Stimulated activated CD4-positive, alpha-beta T cell treated with anti-CD3 and anti-CD28 coated beads, Interleukin-15, amount 100 ng/mL, for 48 hours (primary cell): ENCODE measurements at regions not wholly inside any gene's neighbourhood (a gene's known extent, or its start where the extent isn't known, plus 50 kb on each side); places are given as distances from the start of the nearest gene placed in this dataset.

Source experiments
- DNase-seq, 2 donors: peaks; one replicate each; pipeline ENCODE4 v3.0.0-alpha.2; 2020; ENCODE audit warnings: low read depth in 2 of 2

DNA sequence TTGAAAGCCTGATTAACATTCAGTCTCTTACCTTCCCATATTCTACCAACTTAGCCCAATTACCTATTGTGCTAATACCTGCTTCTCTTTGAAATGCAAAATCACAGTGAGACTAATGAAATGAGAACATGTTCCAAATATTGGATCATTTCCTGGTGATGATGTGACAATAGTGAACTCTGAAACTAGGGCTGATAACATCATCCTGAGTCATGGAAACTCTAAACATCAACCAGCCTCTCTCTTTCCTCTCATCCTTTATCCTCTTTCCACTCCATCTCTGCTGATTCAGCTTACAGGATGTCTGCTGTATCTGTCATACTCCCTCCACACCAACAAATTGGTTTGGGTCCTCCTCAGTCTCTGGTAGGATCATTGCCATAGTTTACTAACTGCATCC is 98.8 kb upstream of the NCKAP5 start:
- no peak for DNase-seq

DNA sequence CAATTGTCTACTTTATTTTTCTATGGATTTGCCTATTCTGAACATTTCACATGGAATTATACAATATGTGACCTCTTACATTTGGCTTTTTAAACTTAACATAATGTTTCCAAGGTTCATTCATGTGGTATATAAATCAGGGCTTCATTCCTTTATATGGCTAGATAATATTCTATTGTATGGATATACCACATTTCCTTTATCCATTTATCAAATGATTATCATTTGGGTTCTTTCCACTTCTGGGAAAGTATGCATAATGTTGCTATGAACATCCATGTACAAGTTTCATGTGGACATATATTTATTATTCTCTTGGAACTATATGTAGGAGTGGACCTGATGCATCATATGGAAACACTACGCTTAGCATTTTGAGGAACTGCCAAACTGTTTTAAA is 99.7 kb upstream of the NCKAP5 start:
- no peak for DNase-seq

DNA sequence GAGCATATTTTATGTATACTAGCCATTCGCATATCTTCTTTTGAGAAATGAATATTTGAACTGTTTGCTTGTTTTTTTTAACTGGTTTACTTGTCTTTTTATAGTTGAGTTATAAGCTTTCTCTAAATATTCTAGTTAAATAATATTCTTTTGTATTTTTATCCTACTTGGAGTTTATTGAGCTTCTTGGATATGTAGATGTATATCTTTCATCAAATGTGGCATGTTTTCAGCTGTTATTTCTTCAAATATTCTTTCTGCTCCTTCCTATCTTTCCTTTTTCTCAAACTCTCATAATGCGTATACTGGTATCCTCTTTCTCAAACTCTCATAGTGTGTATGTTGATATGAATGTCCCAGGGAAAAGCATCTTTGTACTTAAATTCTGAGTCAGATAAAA is 100.3 kb upstream of the NCKAP5 start:
- no peak for DNase-seq

DNA sequence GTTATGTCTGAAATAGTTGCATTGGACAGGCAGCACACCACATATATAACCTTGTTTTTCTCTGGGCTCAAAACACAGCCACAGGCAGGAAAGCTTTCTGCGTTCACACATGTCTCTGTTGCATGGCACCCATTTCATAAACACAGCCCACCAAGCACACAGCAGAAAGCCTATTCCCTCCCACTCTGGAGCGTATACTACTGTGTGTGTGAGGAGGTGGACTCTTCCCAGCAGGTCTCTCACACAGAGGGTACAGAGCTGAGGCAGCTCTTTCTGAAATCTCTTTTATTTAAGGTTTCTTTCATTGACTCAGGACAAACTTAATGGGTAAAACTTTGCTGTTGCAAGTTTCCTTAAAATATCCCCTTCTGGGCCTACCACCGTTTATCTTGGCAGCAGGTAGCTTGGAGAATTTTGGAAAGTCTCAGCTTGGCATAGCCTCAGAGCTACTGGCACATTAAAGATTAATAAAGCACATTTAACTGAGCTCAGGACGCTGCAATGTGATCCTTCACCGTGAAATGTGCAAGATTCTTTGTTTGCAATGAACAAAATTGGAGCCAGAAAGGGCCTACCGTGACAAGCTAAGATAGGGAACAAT is 105.1 kb upstream of the NCKAP5 start:
- no peak for DNase-seq

DNA sequence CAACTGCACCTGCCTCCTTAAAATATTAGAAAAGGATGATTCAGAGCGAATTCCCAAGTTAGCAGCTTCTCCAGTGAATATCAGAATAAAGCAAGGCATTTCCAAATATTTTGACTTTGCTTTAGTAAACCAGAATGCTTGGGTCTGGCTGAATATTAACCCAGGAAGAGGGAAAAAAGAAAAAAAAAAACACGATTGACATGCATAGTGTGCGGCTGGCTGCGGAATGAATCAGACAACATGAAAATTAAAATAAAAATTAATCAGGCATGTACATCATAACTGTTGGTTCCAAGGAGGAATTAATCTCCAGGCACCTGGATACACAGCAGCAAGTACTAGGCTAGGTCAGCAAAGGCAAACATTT is 105.8 kb upstream of the NCKAP5 start:
- no peak for DNase-seq

DNA sequence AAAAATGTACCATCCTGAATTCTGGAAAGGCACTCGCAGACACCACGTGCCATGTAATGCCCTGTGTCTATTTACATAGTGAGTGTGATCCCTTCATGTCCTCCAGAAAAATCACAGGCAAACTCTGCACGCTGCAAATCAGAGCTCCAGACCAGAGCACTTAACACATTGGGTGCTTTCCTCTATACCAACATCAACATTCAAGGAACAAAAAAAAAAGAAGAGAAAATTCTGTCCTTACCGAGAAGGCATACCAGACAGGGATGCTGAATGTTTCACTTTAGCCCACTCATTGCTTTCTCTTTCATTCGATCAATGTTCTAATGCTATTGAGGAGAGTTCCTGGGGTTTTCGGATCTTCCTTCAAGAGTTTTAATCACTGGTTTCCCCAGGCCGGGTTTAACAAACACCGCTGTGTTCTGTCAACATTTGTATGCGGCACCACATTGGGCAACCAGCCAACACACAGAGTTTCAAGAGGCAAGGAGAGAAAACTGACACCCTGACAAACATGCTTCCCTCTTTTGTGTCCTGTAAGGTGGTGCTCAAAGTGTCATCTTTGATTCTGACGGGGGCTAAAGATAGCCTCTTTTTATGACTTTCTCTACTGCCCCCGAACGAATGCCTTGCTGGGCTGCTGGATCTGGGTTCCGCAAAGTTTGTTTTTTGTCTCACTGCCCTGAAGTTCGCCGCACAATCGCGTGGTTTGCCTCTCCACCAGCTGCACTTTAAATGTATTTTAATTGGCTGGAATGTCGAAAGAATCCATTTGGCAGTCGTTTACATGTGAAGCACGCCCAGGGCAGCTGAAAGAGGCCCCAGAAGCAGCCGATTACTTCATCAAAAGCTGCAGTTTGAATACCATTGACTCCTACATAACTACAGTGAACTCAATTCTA is 106.4 kb upstream of the NCKAP5 start:
- no peak for DNase-seq

DNA sequence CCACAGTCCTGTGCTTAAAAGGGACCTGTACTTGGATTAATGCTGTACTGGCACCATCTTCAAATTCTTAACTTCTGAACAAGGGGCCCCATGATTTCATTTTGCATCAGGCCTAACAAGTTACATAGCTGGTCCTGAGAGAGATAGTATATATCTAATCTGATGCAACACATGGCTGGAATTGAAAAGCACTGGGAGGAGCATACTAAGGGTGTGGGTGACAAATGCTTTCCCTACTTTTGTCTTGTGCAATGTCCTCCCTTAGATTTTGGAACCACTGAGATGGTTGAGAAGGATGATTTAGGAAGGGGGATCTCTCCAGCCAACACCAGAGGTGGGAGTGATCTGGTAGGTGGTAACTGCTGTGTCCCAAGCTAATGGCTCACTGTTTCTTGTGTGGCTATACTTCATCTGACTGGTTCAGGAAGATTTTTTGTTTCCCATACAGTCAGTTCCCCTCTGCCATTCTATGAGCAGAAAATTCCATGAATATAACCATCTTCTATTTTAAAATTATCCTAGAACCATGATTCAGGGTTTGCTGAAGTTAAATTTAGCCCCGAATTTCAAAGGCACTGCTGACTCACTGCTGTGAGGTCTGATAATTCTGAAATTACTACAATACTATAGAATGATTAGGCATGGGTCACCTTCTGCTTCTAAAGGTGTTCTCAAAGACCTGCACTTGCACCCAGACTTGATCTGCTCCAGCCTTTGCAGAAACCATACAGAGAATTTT is 108.3 kb upstream of the NCKAP5 start:
- DNase-seq: no peak

DNA sequence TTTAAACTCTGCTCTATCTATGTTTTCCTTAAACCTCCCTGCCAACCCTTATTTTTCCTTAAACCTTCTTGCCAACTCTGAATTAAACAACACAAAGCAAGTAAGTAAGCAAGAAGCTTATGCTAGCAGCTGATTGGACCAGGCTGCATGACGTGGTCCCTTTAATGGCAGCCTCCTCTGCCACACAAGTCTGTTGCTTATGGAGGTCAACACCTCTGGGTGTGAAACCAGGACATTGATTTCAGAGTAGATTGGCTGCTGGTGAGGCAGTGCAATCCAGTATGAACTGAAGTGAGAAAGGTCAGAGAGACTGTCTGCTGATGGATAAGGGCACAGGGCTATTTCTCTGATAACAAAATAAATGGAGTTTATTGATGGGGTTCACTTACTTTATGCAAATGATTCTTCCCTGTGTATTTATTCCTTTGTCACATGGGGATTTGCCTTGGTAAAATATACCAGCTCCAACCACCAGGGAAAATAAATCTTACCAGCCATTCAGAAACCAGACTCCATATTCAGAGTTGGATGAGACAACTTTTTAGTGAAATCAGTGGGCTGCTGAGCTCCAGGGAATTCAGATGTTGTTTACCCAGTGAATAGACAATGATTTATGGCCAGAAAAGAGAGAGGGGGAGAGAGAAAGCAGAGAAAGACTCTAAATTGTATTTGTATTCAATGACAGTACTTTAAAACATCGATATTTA is 112.2 kb upstream of the NCKAP5 start:
- no peak for DNase-seq

DNA sequence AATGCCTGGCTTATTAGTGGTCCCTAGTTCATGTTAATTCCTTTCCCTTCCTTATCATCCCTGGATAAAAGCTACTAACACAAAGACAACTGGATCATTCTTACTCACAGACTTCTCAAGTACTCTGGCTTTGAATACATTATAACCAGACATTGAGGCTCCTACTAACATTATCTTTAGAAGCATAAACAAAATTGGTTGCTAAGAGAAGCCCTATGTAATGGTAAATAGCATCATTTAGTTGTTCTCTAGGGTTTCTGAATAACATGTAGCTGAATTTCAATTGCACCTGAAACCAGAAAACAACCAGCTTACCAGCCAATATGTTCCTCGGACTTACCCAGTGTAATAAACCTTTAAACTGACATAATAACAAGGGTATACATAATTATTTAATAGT is 114.1 kb upstream of the NCKAP5 start:
- DNase-seq: no peak

DNA sequence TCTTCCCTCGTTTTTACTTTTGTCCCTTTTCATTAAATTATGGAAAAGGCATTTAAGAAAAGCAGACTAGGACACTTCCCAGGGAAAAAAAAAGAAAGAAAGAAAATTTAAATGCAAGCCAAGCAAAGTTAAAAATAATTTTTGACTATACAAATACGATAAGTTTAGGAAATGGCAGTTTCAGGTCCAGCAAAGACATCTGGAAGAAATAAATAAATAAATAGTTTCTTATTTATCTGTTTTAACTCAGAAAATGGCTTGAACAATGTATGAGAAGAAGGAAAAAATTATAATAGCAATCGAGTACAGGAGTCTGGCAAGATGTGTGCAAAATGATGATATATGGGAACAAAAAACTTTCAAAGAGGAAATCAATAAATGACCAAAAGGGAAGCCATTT is 114.6 kb upstream of the NCKAP5 start:
- DNase-seq: no peak

DNA sequence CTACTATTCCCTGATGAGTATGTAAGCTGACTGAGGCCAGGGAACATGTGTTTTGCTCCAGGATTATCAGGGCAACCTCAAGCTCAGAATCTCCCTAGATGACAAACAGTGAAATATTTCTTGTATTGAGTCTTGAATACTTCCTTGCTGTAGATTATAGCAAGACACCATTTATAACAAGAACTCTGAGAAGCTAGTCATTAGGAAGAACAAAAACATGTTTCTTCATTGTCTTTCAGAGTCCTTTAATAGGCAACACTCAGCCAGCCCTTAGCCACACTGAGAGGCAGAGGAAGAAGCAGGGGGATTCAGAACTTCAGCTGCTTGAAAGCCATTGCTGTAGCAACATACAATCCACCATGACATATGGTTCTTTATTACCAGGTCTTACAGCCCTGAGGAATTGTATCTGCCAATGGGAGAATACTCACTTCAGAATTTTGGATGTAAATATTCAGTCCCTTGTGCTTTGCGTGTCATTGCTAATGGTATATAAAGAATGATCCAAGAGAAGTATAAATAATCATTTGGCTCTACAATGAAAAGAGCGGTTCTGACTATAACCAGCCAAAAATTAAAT is 117.5 kb upstream of the NCKAP5 start:
- no peak for DNase-seq

DNA sequence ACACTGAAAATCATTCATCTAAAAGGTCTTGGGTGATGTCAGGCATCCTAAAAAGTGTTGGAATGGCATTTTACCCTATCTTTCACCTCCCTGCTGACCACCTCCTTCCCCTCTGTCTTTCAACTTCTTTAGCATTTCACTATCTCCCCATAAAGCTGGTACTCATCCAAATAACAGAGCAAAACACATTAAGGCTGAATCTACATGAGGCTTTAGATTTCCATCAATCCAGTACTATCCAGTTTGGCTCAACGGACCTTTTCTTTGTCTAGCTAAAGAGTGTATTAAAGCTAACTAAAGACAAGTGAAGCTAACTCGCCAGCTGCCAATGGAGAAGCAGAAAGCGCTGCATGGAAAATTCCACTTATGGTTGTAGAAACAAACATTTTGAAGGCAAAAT is 122.5 kb upstream of the NCKAP5 start:
- DNase-seq: no peak

DNA sequence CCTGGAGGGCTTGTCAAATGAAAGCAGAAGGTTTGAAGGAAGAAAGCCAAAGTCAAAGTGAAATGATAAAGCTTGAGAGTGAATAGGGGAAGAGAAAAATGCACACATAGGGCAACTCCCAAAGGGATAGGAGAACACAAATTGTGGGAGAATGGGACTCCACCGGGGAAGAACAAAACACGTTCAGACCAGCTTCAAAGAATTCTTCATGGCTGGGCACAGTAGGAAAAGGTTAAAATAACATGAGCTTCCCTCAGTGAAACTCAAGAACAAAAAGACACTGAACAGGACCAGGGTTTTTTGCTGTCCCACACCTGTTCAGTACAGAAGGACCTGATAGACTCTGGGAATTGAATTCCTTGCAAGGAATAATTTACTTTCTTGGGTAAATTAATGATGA is 123.1 kb upstream of the NCKAP5 start:
- no peak for DNase-seq

DNA sequence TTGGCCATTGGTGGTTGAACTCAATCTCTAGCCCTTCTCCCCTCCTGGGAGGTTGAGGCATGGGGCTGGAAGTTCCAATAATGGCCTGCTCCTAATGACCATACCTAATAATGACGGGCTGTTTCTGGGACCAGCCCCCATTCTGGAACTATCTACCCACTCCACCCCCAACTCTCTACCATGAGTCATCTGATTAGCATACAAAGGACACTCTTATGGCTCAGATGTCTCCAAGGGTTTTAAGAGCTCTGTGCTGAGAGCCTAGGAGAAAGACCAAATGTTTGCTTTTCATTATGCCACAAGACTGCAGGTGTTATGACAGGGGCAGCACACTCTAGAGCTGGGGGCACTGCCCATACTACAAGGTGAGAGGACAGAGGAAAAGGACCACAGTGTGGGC is 137.0 kb upstream of the NCKAP5 start:
- DNase-seq: no peak

DNA sequence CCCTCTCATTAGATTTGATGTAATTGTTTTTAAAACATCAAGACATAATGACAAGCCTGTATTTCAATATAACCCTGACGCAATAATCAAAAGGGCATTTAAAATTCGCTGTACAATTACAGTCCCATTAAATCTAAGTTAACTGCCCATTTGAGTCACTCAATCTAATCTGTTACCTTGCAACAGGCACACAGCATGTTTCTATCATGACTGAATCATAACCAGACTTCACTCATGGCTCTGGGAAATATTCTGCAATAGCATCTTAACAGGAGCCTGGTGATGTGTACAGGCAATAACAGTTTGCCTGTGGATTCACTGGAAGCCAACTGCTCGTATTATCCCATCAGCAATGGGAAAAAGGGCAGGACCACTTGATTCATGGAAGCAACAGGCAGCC is 142.3 kb upstream of the NCKAP5 start:
- no peak for DNase-seq

DNA sequence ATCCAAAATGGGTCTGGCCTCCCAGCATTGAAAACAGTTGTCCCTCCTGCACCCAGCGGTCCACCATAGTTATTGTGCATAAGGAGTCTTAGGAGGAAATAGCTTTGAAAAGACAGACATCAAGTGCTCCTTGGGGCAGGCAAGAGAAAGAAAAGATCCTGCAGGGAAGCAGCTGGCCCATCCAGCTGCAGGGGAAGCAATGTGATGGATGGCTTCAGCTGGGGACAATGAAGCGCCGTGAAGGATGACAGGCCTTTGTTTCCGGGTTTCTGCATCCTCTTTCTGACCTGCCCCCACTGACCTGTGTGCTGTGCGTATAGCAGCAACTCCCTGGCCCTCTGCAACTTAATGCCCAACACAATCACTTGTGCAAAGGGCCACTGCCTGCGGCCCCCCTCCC is 142.9 kb upstream of the NCKAP5 start:
- DNase-seq: no peak

DNA sequence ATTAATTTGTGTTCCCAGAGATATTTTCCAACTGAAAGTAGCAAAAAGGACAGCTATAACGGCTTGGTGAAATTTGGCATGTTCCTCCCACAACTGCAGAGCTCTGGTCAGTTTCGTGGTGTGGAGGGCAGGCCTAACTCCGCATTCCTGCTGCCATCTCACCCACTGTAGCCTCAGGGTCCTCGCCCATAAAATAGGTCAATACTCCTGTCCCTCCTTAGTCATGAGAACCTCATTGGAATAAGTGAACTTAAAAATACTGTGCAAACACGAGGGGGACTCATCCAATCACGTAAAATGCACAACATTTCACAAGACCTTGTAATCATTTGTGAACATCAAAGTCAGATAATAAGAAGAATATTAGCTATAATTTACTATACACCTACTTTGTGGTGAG is 143.5 kb upstream of the NCKAP5 start:
- no peak for DNase-seq

DNA sequence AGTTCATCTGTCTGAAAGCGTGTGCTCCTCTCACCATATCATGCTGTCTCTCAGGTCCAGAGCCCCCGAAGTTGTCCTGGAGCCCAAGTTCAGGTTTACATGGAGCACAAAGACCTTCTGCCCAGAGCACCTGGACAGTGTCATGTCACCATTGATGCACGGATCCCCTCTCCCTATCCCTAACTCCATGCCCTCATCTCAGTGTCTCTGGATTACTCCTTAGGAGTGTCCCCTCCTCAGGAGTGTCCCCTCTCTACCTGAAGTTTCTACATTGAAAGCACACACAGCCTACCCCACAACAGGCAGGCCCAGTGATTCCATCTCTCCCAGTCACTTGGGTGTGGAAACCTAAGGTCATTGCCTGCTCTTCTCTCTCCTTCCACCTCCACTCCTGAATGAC is 144.1 kb upstream of the NCKAP5 start:
- no peak for DNase-seq

DNA sequence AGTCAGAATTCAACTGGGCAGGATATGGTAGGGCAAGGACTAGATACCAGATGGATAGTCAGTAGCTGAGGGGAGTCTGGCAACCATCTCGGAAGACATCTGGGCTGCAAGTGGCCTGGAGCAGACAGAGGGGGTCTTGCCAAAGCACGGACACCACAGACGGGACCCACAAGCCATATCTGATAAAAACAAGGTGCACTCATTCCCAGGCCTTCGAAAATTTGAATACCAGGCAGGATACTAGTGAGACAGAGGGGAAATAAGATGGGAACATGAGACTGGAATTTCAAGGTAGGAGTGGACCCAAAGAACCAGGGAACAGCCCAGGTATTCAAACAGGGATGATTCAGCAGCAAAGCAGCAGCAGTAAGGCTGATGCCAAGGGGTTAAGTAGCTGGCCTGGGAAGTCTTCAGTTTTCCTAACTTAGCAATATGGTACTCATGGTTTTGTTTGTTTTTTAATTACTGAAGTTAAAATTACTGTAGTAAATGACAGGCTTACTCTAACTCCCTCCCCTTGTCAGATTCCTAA is 144.9 kb upstream of the NCKAP5 start:
- DNase-seq: no peak

DNA sequence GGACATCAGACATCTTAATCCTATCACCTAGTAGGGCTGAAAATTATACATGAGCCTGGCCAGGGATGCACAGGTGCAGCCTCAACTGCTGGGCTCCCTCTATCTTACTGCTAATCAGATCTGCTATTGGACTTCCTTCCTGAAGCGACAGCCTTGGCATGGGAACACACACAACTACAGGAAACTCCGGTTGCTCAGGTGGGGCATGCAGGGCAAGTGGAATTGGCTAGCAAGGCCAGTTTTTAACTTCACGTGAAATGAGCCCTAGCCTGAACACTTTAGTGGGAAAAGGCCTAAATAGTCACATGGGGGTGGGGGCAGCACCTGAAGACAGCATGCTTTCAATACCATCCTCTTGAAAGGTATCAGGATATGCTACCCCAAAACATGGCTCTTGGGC is 147.9 kb upstream of the NCKAP5 start:
- DNase-seq: no peak

DNA sequence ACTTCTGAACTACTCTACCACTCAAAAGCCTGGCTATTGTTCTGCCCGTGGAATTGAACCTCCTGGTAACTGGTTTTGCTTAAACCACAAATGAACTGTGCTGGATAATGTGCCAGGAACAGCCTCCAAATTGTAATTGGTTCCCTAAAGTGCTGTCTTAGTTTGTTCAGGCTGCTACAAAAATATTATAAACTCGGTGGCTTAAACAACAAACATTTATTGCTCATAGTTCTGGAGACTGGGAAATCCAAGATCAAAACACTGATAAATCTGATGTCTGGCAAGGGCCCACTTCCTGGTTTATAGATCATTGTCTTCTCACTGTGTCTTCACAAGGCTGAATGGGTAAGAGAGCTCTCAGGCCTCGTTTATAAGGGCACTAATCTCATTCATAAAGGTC is 149.2 kb upstream of the NCKAP5 start:
- DNase-seq: no peak

DNA sequence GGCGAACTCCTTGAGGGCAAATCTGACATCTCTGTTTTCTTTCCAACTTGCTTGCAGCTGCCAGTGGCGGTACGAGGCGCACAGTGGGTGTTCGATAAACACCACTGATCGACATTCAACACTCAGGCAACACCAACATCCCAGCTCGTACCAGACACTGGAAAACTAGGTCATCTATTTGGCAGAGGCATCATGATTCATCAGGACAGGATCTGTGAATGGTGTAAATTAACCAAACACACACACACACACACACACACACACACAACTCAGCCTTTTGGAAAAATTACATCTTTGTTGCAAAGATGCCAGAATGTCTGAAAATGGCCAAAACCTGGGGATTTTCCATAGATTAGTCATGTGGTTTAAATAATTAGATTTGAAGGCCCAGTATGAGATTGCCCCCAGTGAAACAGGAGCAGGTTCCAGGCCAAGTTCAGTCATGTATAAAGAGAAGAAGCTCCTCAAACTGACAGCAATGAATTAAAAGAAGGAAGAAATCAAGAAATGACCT is 150.5 kb upstream of the NCKAP5 start:
- DNase-seq: no peak
